Lower leg skin (tissue), 3 donors: ENCODE measurements at regions not wholly inside any gene's neighbourhood (a gene's known extent, or its start where the extent isn't known, plus 50 kb on each side); places are given as distances from the start of the nearest gene placed in this dataset.

Source experiments
- CTCF ChIP-seq, 3 donors: fragments of 450-650 bp; IDR thresholded peaks; one replicate each; pipeline ENCODE4 v1.5.1; 2016; ENCODE audit warnings: antibody characterized with exemption in 3 of 3, mild to moderate bottlenecking in 3 of 3, moderate library complexity in 2 of 3
- POLR2A ChIP-seq, 2 donors: fragments of 450-650 bp; IDR thresholded peaks; one replicate each; pipeline ENCODE4 v1.6.1; 2016 to 2017; ENCODE audit warnings: antibody characterized with exemption in 2 of 2, mild to moderate bottlenecking in 1 of 2, moderate library complexity in 1 of 2

- TF ChIP-seq CTCF (IDR thresholded peaks at IDR 0.05) = no peak
- TF ChIP-seq POLR2A (IDR thresholded peaks at IDR 0.05) = no peak
Observed at GRCh38 chr1:101108111-101108500, 82.5 kb upstream of the DPH5 start.
